ENCODE measurements at regions not wholly inside any gene's neighbourhood (a gene's known extent, or its start where the extent isn't known, plus 50 kb on each side); places are given as distances from the start of the nearest gene placed in this dataset.

DNA sequence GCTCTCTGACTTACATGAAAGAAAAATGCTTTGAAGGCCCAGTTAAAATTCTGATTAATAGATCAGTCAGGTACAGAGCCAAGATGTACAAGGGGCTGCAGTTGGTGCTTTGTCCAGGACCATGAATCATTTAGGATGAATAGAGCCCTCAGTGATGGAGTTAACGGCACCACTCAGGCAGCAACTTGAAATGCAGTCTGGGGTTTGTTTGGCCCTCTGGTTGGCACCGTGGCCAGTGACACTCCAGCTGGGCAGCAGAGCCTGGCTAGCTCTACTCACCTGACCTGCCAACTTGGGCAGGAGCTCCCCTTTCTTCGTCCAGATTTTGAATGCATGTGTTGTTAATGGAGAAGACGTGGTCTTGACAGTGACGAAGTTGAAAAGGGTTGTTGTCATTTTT is 493.0 kb upstream of the ACVR2A start:
- no peaks in the 10 kb centered on the region for H3K9me3 Mint-ChIP-seq (ENCODE audit: low read depth)
- H3K27me3 Mint-ChIP-seq = no peaks in the 10 kb centered on the region
- H3K27ac Mint-ChIP-seq = no peak overlapping the region
- no peaks in the 10 kb centered on the region for H3K36me3 Mint-ChIP-seq (ENCODE audit: insufficient read depth)
- no peak overlapping the region for H3K4me3 Mint-ChIP-seq (ENCODE audit: low read depth)
- H3K4me1 Mint-ChIP-seq (ENCODE audit: low read depth) = peaks cover 16% of the 10 kb centered on the region
- TF ChIP-seq, protein P1, sequence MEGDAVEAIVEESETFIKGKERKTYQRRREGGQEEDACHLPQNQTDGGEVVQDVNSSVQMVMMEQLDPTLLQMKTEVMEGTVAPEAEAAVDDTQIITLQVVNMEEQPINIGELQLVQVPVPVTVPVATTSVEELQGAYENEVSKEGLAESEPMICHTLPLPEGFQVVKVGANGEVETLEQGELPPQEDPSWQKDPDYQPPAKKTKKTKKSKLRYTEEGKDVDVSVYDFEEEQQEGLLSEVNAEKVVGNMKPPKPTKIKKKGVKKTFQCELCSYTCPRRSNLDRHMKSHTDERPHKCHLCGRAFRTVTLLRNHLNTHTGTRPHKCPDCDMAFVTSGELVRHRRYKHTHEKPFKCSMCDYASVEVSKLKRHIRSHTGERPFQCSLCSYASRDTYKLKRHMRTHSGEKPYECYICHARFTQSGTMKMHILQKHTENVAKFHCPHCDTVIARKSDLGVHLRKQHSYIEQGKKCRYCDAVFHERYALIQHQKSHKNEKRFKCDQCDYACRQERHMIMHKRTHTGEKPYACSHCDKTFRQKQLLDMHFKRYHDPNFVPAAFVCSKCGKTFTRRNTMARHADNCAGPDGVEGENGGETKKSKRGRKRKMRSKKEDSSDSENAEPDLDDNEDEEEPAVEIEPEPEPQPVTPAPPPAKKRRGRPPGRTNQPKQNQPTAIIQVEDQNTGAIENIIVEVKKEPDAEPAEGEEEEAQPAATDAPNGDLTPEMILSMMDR (IDR thresholded peaks at IDR 0.05; ENCODE audit: unreplicated experiment) = no peak
- DNase-seq (ENCODE audit: low spot score, unreplicated experiment) = no peak

GRCh38 chr2:147348931-147349555 is 495.8 kb upstream of the ACVR2A start:
- Mint-ChIP-seq H3K36me3 (ENCODE audit: insufficient read depth) (peaks cover 6% of the 10 kb centered on the region), H3K27me3 (no peaks in the 10 kb centered on the region), H3K4me3 (ENCODE audit: low read depth) (no peak overlapping the region)

GRCh38 chr2:147346142-147346541 is 498.7 kb upstream of the ACVR2A start:
- no peak overlapping the region for H3K27ac Mint-ChIP-seq
- DNase-seq (ENCODE audit: low spot score, unreplicated experiment) = no peak
- TF ChIP-seq, protein P1 (IDR thresholded peaks at IDR 0.05; ENCODE audit: unreplicated experiment) = no peak
- H3K9me3 Mint-ChIP-seq (ENCODE audit: low read depth) = peaks cover 21% of the 10 kb centered on the region
- H3K36me3 Mint-ChIP-seq (ENCODE audit: insufficient read depth) = peaks cover 6% of the 10 kb centered on the region
- H3K4me1 Mint-ChIP-seq (ENCODE audit: low read depth) = peaks cover 13% of the 10 kb centered on the region
- no peaks in the 10 kb centered on the region for H3K27me3 Mint-ChIP-seq
- H3K4me3 Mint-ChIP-seq (ENCODE audit: low read depth) = no peak overlapping the region

More at GRCh38 chr2:147348931-147349555, 495.8 kb upstream of the ACVR2A start:
- H3K27ac Mint-ChIP-seq = no peak overlapping the region
- peaks cover 18% of the 10 kb centered on the region for H3K9me3 Mint-ChIP-seq (ENCODE audit: low read depth)
- DNase-seq (ENCODE audit: low spot score, unreplicated experiment) = no peak
- TF ChIP-seq, protein P1 (IDR thresholded peaks at IDR 0.05; ENCODE audit: unreplicated experiment) = no peak
- peaks cover 13% of the 10 kb centered on the region for H3K4me1 Mint-ChIP-seq (ENCODE audit: low read depth)

DNA sequence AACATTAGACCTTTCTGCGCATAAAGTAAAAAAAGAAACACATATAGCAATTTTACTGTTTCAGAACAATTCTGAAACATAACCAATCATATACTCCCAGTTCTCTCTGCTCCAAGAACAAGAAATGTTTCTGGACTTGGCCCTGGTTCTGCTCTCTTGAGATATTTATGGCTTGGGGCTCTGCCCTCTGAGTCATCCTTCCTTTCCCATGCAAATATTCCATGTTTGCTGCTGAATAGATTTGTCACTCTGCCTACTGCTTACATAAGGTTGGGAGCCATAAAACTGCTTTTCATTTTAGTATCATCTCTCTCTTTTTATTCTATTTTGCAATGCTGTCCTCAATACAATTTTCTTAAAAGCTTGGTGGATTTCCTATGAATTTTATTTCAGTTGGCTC is 499.6 kb upstream of the ACVR2A start:
- TF ChIP-seq, protein P1 (IDR thresholded peaks at IDR 0.05; ENCODE audit: unreplicated experiment) = no peak
- H3K27me3 Mint-ChIP-seq = no peaks in the 10 kb centered on the region
- no peak overlapping the region for H3K27ac Mint-ChIP-seq
- no peak overlapping the region for H3K4me3 Mint-ChIP-seq (ENCODE audit: low read depth)
- H3K36me3 Mint-ChIP-seq (ENCODE audit: insufficient read depth) = peaks cover 6% of the 10 kb centered on the region
- DNase-seq (ENCODE audit: low spot score, unreplicated experiment) = no peak
- peaks cover 9% of the 10 kb centered on the region for H3K4me1 Mint-ChIP-seq (ENCODE audit: low read depth)
- H3K9me3 Mint-ChIP-seq (ENCODE audit: low read depth) = peaks cover 21% of the 10 kb centered on the region

GRCh38 chr2:147342329-147342728 is 502.5 kb upstream of the ACVR2A start:
- Mint-ChIP-seq H3K4me3 (ENCODE audit: low read depth) (no peak overlapping the region), H3K27ac (no peak overlapping the region), H3K27me3 (no peaks in the 10 kb centered on the region), H3K36me3 (ENCODE audit: insufficient read depth) (peaks cover 6% of the 10 kb centered on the region), H3K4me1 (ENCODE audit: low read depth) (no peaks in the 10 kb centered on the region), H3K9me3 (ENCODE audit: low read depth) (peaks cover 21% of the 10 kb centered on the region)
- DNase-seq (ENCODE audit: low spot score, unreplicated experiment) = no peak
- TF ChIP-seq, protein P1 (IDR thresholded peaks at IDR 0.05; ENCODE audit: unreplicated experiment) = no peak

Measured in progenitor cell of endocrine pancreas (in vitro differentiated cells).